Testis (tissue), 2 donors: ENCODE measurements at regions not wholly inside any gene's neighbourhood (a gene's known extent, or its start where the extent isn't known, plus 50 kb on each side); places are given as distances from the start of the nearest gene placed in this dataset.

ENCODE experiments used
- CTCF ChIP-seq, 3 experiments: fragments of 450-650 bp in 2 of 3; fragments of 200-600 bp in 1 of 3; sonication (generic) in 1 of 3; IDR thresholded peaks; one replicate each; pipeline ENCODE4 v1.5.1; 2016 to 2019; ENCODE audit warnings: antibody characterized with exemption in 3 of 3, mild to moderate bottlenecking in 2 of 3, moderate library complexity in 1 of 3
- POLR2A ChIP-seq: fragments of 450-650 bp; IDR thresholded peaks from one replicate; pipeline ENCODE4 v1.6.1; 2017; ENCODE audit warnings: antibody characterized with exemption, mild to moderate bottlenecking, moderate library complexity

- TF ChIP-seq CTCF (IDR thresholded peaks at IDR 0.05), result no peak
- no peak for TF ChIP-seq POLR2A
These were observed 483.7 kb upstream of the SPHKAP start for GRCh38 chr2:228665232-228665631.
